Testis (tissue), 2 donors: ENCODE measurements at regions not wholly inside any gene's neighbourhood (a gene's known extent, or its start where the extent isn't known, plus 50 kb on each side); places are given as distances from the start of the nearest gene placed in this dataset.

Experiments used
- DNase-seq: peaks from one replicate; pipeline ENCODE4 v3.0.0-alpha.2; 2019
- H3K27ac ChIP-seq, 2 donors: fragments of 200-600 bp; sonication (generic); one replicate each; pipeline ENCODE4 v1.5.1; 2019
- H3K27me3 ChIP-seq: fragments of 200-600 bp; sonication (generic); one replicate; pipeline ENCODE4 v1.5.1; 2019
- H3K36me3 ChIP-seq: fragments of 200-600 bp; sonication (generic); one replicate; pipeline ENCODE4 v1.5.1; 2017; ENCODE audit warnings: low read depth; ENCODE audit errors: missing control alignments
- H3K4me1 ChIP-seq: fragments of 200-600 bp; sonication (generic); one replicate; pipeline ENCODE4 v1.5.1; 2019
- H3K4me3 ChIP-seq, 2 donors: fragments of 200-600 bp; sonication (generic); one replicate each; pipeline ENCODE4 v1.5.1; 2017 to 2019
- H3K9me3 ChIP-seq: fragments of 200-600 bp; sonication (generic); one replicate; pipeline ENCODE4 v1.5.1; 2017
- CTCF ChIP-seq, 3 experiments: fragments of 450-650 bp in 2 of 3; fragments of 200-600 bp in 1 of 3; sonication (generic) in 1 of 3; IDR thresholded peaks; one replicate each; pipeline ENCODE4 v1.5.1; 2016 to 2019; ENCODE audit warnings: antibody characterized with exemption in 3 of 3, mild to moderate bottlenecking in 2 of 3, moderate library complexity in 1 of 3
- POLR2A ChIP-seq: fragments of 450-650 bp; IDR thresholded peaks from one replicate; pipeline ENCODE4 v1.6.1; 2017; ENCODE audit warnings: antibody characterized with exemption, mild to moderate bottlenecking, moderate library complexity
- WGBS, 2 donors: methylation state at CpG; one replicate each; pipeline ENCODE4 v1.1.5; 2018; 5-methylcytosine and 5-hydroxymethylcytosine counted together
- intact Hi-C: fragments of 100-400 bp; cut with DNase I; formaldehyde crosslinking; loops from one replicate; pipeline ENCODE4 v1.15.1; 2023; ENCODE audit warnings: low total_unique reads

- no peak for TF ChIP-seq CTCF (IDR thresholded peaks at IDR 0.05)
- TF ChIP-seq POLR2A, result no peak
- H3K4me1 ChIP-seq, result no peaks in the 10 kb centered on the region
- H3K9me3 ChIP-seq, result no peaks in the 10 kb centered on the region
- intact Hi-C loops, result no loop called here
- H3K27ac ChIP-seq, result no peak overlapping the region
- H3K27me3 ChIP-seq, result no peaks in the 10 kb centered on the region
- no peaks in the 10 kb centered on the region for H3K36me3 ChIP-seq
- WGBS, 2 donors, result 94 to 97% methylated on average over 2 of the region's 2 CpGs
- no peak for DNase-seq
- no peak overlapping the region for H3K4me3 ChIP-seq
Measured at GRCh38 chr5:13034061-13034460, 910.4 kb downstream of the DNAH5 start.

- H3K9me3 ChIP-seq, result no peaks in the 10 kb centered on the region
- no peak overlapping the region for H3K27ac ChIP-seq
- no peaks in the 10 kb centered on the region for H3K4me1 ChIP-seq
- no peaks in the 10 kb centered on the region for H3K27me3 ChIP-seq
- no peaks in the 10 kb centered on the region for H3K36me3 ChIP-seq
- 52 to 69% methylated on average over 1 of the region's 1 CpG for WGBS, 2 donors
- TF ChIP-seq CTCF (IDR thresholded peaks at IDR 0.05) (no peak), POLR2A (no peak)
- intact Hi-C loops, result no loop called here
- no peak for DNase-seq
- H3K4me3 ChIP-seq, result no peak overlapping the region
Measured at GRCh38 chr5:13029211-13029610, 915.3 kb downstream of the DNAH5 start.

GRCh38 chr5:13027874-13028273 lies 916.6 kb downstream of the DNAH5 start:
- Histone ChIP-seq H3K9me3 (no peaks in the 10 kb centered on the region), H3K27ac (no peak overlapping the region), H3K27me3 (no peaks in the 10 kb centered on the region), H3K4me3 (no peak overlapping the region), H3K36me3 (no peaks in the 10 kb centered on the region), H3K4me1 (no peaks in the 10 kb centered on the region)
- no peak for DNase-seq
- intact Hi-C loops, result no loop called here
- TF ChIP-seq CTCF (IDR thresholded peaks at IDR 0.05), result no peak
- no peak for TF ChIP-seq POLR2A
- WGBS, 2 donors, result 57 to 59% methylated on average over 4 of the region's 4 CpGs

- Histone ChIP-seq H3K4me3 (no peak overlapping the region), H3K27me3 (no peaks in the 10 kb centered on the region), H3K36me3 (no peaks in the 10 kb centered on the region), H3K9me3 (no peaks in the 10 kb centered on the region), H3K27ac (no peak overlapping the region), H3K4me1 (no peaks in the 10 kb centered on the region)
- intact Hi-C loops, result no loop called here
- TF ChIP-seq POLR2A, result no peak
- no peak for TF ChIP-seq CTCF (IDR thresholded peaks at IDR 0.05)
- 84 to 85% methylated on average over 1 of the region's 1 CpG for WGBS, 2 donors
- no peak for DNase-seq
Measured at GRCh38 chr5:13019729-13020128, 924.8 kb downstream of the DNAH5 start.

GRCh38 chr5:13003457-13003856 lies 941.0 kb downstream of the DNAH5 start:
- 60 to 65% methylated on average over 1 of the region's 1 CpG for WGBS, 2 donors
- H3K9me3 ChIP-seq, result no peaks in the 10 kb centered on the region
- TF ChIP-seq CTCF (IDR thresholded peaks at IDR 0.05), result no peak

More at GRCh38 chr5:13003457-13003856, 941.0 kb downstream of the DNAH5 start:
- no peaks in the 10 kb centered on the region for H3K4me1 ChIP-seq
- H3K27ac ChIP-seq, result no peak overlapping the region
- H3K27me3 ChIP-seq, result no peaks in the 10 kb centered on the region
- no peak overlapping the region for H3K4me3 ChIP-seq
- DNase-seq, result no peak
- no peaks in the 10 kb centered on the region for H3K36me3 ChIP-seq
- intact Hi-C loops, result no loop called here
